ENCODE measurements at regions not wholly inside any gene's neighbourhood (a gene's known extent, or its start where the extent isn't known, plus 50 kb on each side); places are given as distances from the start of the nearest gene placed in this dataset.

- no peak overlapping the region for H3K27ac ChIP-seq (ENCODE audit: insufficient read depth, low read length)
- TF ChIP-seq, protein P1, sequence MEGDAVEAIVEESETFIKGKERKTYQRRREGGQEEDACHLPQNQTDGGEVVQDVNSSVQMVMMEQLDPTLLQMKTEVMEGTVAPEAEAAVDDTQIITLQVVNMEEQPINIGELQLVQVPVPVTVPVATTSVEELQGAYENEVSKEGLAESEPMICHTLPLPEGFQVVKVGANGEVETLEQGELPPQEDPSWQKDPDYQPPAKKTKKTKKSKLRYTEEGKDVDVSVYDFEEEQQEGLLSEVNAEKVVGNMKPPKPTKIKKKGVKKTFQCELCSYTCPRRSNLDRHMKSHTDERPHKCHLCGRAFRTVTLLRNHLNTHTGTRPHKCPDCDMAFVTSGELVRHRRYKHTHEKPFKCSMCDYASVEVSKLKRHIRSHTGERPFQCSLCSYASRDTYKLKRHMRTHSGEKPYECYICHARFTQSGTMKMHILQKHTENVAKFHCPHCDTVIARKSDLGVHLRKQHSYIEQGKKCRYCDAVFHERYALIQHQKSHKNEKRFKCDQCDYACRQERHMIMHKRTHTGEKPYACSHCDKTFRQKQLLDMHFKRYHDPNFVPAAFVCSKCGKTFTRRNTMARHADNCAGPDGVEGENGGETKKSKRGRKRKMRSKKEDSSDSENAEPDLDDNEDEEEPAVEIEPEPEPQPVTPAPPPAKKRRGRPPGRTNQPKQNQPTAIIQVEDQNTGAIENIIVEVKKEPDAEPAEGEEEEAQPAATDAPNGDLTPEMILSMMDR (conservative IDR thresholded peaks at IDR 0.05 in 1 of 2, IDR thresholded peaks at IDR 0.05 in 1 of 2; ENCODE audit: low read depth in 1 of 2, low read length in 2 of 2) = no peak
- no peak for TF ChIP-seq EZH2 (IDR thresholded peaks at IDR 0.05; ENCODE audit: low read length, missing control alignments)
- H3K4me2 ChIP-seq (ENCODE audit: extremely low read depth, insufficient read depth, low read length) = no peak overlapping the region
- no peak for DNase-seq (ENCODE audit: low read depth in 2 of 2)
- H2AFZ ChIP-seq (ENCODE audit: low read length) = no peak overlapping the region
- H3K79me2 ChIP-seq (ENCODE audit: control insufficient read depth, insufficient read depth, low read length) = no peaks in the 10 kb centered on the region
- H3K9me3 ChIP-seq (ENCODE audit: control insufficient read depth, insufficient read depth, low read depth, low read length) = no peaks in the 10 kb centered on the region
- H4K20me1 ChIP-seq (ENCODE audit: control insufficient read depth, extremely low read depth, insufficient read depth, low read length) = no peaks in the 10 kb centered on the region
- no peaks in the 10 kb centered on the region for H3K27me3 ChIP-seq (ENCODE audit: control insufficient read depth, insufficient read depth, low read length)
- H3K4me3 ChIP-seq (replicated peaks in 1 of 4; ENCODE audit: control extremely low read depth in 1 of 4, insufficient read depth in 1 of 4, low read depth in 3 of 4, low read length in 4 of 4) = no peak overlapping the region
- no peak overlapping the region for H3K9ac ChIP-seq (ENCODE audit: insufficient read depth, low read length)
- H3K4me1 ChIP-seq (ENCODE audit: control insufficient read depth, extremely low read depth, insufficient read depth, low read length) = no peaks in the 10 kb centered on the region
- no peaks in the 10 kb centered on the region for H3K36me3 ChIP-seq (ENCODE audit: control insufficient read depth, insufficient read depth, low read length)
Measured at GRCh38 chr13:102974317-102975087, 91.7 kb downstream of the SLC10A2 start.

GRCh38 chr13:102972191-102972590, 94.0 kb downstream of the SLC10A2 start:
- H3K4me3 ChIP-seq (replicated peaks in 1 of 4; ENCODE audit: control extremely low read depth in 1 of 4, insufficient read depth in 1 of 4, low read depth in 3 of 4, low read length in 4 of 4) = no peak overlapping the region
- H3K36me3 ChIP-seq (ENCODE audit: control insufficient read depth, insufficient read depth, low read length) = no peaks in the 10 kb centered on the region
- TF ChIP-seq EZH2 (IDR thresholded peaks at IDR 0.05; ENCODE audit: low read length, missing control alignments) = no peak
- TF ChIP-seq, protein P1 (conservative IDR thresholded peaks at IDR 0.05 in 1 of 2, IDR thresholded peaks at IDR 0.05 in 1 of 2; ENCODE audit: low read depth in 1 of 2, low read length in 2 of 2) = no peak
- no peaks in the 10 kb centered on the region for H4K20me1 ChIP-seq (ENCODE audit: control insufficient read depth, extremely low read depth, insufficient read depth, low read length)
- no peaks in the 10 kb centered on the region for H3K27me3 ChIP-seq (ENCODE audit: control insufficient read depth, insufficient read depth, low read length)
- no peak overlapping the region for H3K9ac ChIP-seq (ENCODE audit: insufficient read depth, low read length)
- H3K27ac ChIP-seq (ENCODE audit: insufficient read depth, low read length) = no peak overlapping the region
- H3K79me2 ChIP-seq (ENCODE audit: control insufficient read depth, insufficient read depth, low read length) = no peaks in the 10 kb centered on the region
- H3K4me1 ChIP-seq (ENCODE audit: control insufficient read depth, extremely low read depth, insufficient read depth, low read length) = no peaks in the 10 kb centered on the region
- no peaks in the 10 kb centered on the region for H3K9me3 ChIP-seq (ENCODE audit: control insufficient read depth, insufficient read depth, low read depth, low read length)
- no peak overlapping the region for H2AFZ ChIP-seq (ENCODE audit: low read length)
- no peak for DNase-seq (ENCODE audit: low read depth in 2 of 2)
- no peak overlapping the region for H3K4me2 ChIP-seq (ENCODE audit: extremely low read depth, insufficient read depth, low read length)

- Histone ChIP-seq H3K79me2 (ENCODE audit: control insufficient read depth, insufficient read depth, low read length) (no peaks in the 10 kb centered on the region), H3K36me3 (ENCODE audit: control insufficient read depth, insufficient read depth, low read length) (no peaks in the 10 kb centered on the region), H3K4me1 (ENCODE audit: control insufficient read depth, extremely low read depth, insufficient read depth, low read length) (no peaks in the 10 kb centered on the region), H2AFZ (ENCODE audit: low read length) (no peak overlapping the region), H3K9me3 (ENCODE audit: control insufficient read depth, insufficient read depth, low read depth, low read length) (no peaks in the 10 kb centered on the region), H3K4me2 (ENCODE audit: extremely low read depth, insufficient read depth, low read length) (no peak overlapping the region), H3K9ac (ENCODE audit: insufficient read depth, low read length) (no peak overlapping the region), H3K27ac (ENCODE audit: insufficient read depth, low read length) (no peak overlapping the region), H3K27me3 (ENCODE audit: control insufficient read depth, insufficient read depth, low read length) (no peaks in the 10 kb centered on the region), H3K4me3 (replicated peaks in 1 of 4; ENCODE audit: control extremely low read depth in 1 of 4, insufficient read depth in 1 of 4, low read depth in 3 of 4, low read length in 4 of 4) (no peak overlapping the region), H4K20me1 (ENCODE audit: control insufficient read depth, extremely low read depth, insufficient read depth, low read length) (no peaks in the 10 kb centered on the region)
- TF ChIP-seq EZH2 (IDR thresholded peaks at IDR 0.05; ENCODE audit: low read length, missing control alignments) = no peak
- TF ChIP-seq, protein P1 (conservative IDR thresholded peaks at IDR 0.05 in 1 of 2, IDR thresholded peaks at IDR 0.05 in 1 of 2; ENCODE audit: low read depth in 1 of 2, low read length in 2 of 2) = no peak
- DNase-seq (ENCODE audit: low read depth in 2 of 2) = no peak
Measured at GRCh38 chr13:102970542-102970941, 95.7 kb downstream of the SLC10A2 start.

Measured in fibroblast of lung (primary cell).